Liver (tissue), 8 donors: ENCODE measurements at regions not wholly inside any gene's neighbourhood (a gene's known extent, or its start where the extent isn't known, plus 50 kb on each side); places are given as distances from the start of the nearest gene placed in this dataset.

ENCODE experiments used
- DNase-seq: peaks from one replicate; pipeline ENCODE4 v3.0.0-alpha.2; 2017; ENCODE audit warnings: low spot score
- H3K27ac ChIP-seq, 2 donors: one replicate each; pipeline ENCODE4 v1.7.0; 2013; ENCODE audit warnings: inconsistent platforms in 2 of 2, low read length in 2 of 2, control low read depth in 1 of 2, low read depth in 1 of 2, mild to moderate bottlenecking in 1 of 2
- H3K27me3 ChIP-seq, 4 donors: one replicate each; pipeline versions ENCODE4 v1.6.1 to v1.7.0; 2013; ENCODE audit warnings: low read length in 3 of 4, inconsistent platforms in 1 of 4, mild to moderate bottlenecking in 1 of 4, moderate library complexity in 1 of 4; ENCODE audit not compliant: control insufficient read depth in 4 of 4, insufficient read depth in 4 of 4
- H3K36me3 ChIP-seq, 4 donors: one replicate each; pipeline versions ENCODE4 v1.6.1 to v1.7.0; 2013; ENCODE audit warnings: low read length in 3 of 4, mild to moderate bottlenecking in 3 of 4, low read depth in 1 of 4, moderate library complexity in 1 of 4; ENCODE audit not compliant: control insufficient read depth in 4 of 4, insufficient read depth in 3 of 4
- H3K4me1 ChIP-seq, 4 donors: one replicate each; pipeline versions ENCODE4 v1.6.1 to v1.7.0; 2013; ENCODE audit warnings: low read length in 3 of 4, mild to moderate bottlenecking in 3 of 4, moderate library complexity in 1 of 4; ENCODE audit not compliant: control insufficient read depth in 4 of 4, insufficient read depth in 4 of 4
- H3K4me3 ChIP-seq, 3 donors: one replicate each; pipeline versions ENCODE4 v1.6.1 to v1.7.0; 2013; ENCODE audit warnings: low read length in 3 of 3, control low read depth in 1 of 3, low read depth in 1 of 3, mild to moderate bottlenecking in 1 of 3
- H3K9ac ChIP-seq, 2 donors: one replicate each; pipeline ENCODE4 v1.7.0; 2013; ENCODE audit warnings: low read length in 2 of 2, mild to moderate bottlenecking in 2 of 2, moderate library complexity in 2 of 2, control low read depth in 1 of 2, low read depth in 1 of 2
- H3K9me3 ChIP-seq, 4 donors: one replicate each; pipeline versions ENCODE4 v1.6.1 to v1.7.0; 2013; ENCODE audit warnings: low read length in 3 of 4; ENCODE audit not compliant: control insufficient read depth in 4 of 4
- ATF3 ChIP-seq: IDR thresholded peaks from 2 replicates; pipeline ENCODE4 v1.6.1; 2016; ENCODE audit warnings: antibody characterized with exemption
- EGR1 ChIP-seq, 2 donors: IDR thresholded peaks; 2 replicates each; pipeline ENCODE4 v1.6.1; 2016 to 2018; ENCODE audit warnings: antibody characterized with exemption in 2 of 2, low read depth in 2 of 2
- FOXA1 ChIP-seq: IDR thresholded peaks from 2 replicates; pipeline ENCODE4 v1.6.1; 2016; ENCODE audit warnings: antibody characterized with exemption
- FOXA2 ChIP-seq: IDR thresholded peaks from 2 replicates; pipeline ENCODE4 v1.6.1; 2016; ENCODE audit warnings: antibody characterized with exemption
- GABPA ChIP-seq, 2 donors: IDR thresholded peaks in 1 of 2; conservative IDR thresholded peaks in 1 of 2; 2 replicates each; pipeline ENCODE4 v1.6.1; 2016; ENCODE audit warnings: antibody characterized with exemption in 2 of 2, mild to moderate bottlenecking in 1 of 2, moderate library complexity in 1 of 2
- HNF4A ChIP-seq, 2 donors: conservative IDR thresholded peaks; 2 replicates each; pipeline ENCODE4 v1.6.1; 2016; ENCODE audit warnings: antibody characterized with exemption in 2 of 2, mild to moderate bottlenecking in 2 of 2
- HNF4G ChIP-seq: IDR thresholded peaks from 2 replicates; pipeline ENCODE4 v1.6.1; 2016; ENCODE audit warnings: antibody characterized with exemption
- JUND ChIP-seq, 2 donors: IDR thresholded peaks; 2 replicates each; pipeline ENCODE4 v1.6.1; 2016; ENCODE audit warnings: antibody characterized with exemption in 2 of 2
- MAX ChIP-seq: IDR thresholded peaks from 2 replicates; pipeline ENCODE4 v1.6.1; 2016; ENCODE audit warnings: antibody characterized with exemption
- NR2F2 ChIP-seq: IDR thresholded peaks from 2 replicates; pipeline ENCODE4 v1.6.1; 2016; ENCODE audit warnings: antibody characterized with exemption
- RAD21 ChIP-seq, 2 donors: IDR thresholded peaks; 2 replicates each; pipeline ENCODE4 v1.6.1; 2016; ENCODE audit warnings: antibody characterized with exemption in 2 of 2, mild to moderate bottlenecking in 2 of 2
- RXRA ChIP-seq, 2 donors: IDR thresholded peaks; 2 replicates each; pipeline ENCODE4 v1.6.1; 2017 to 2018; ENCODE audit warnings: antibody characterized with exemption in 2 of 2, mild to moderate bottlenecking in 1 of 2
- SP1 ChIP-seq: IDR thresholded peaks from 2 replicates; pipeline ENCODE4 v1.6.1; 2018; ENCODE audit warnings: antibody characterized with exemption, mild to moderate bottlenecking
- TAF1 ChIP-seq: conservative IDR thresholded peaks from 2 replicates; pipeline ENCODE4 v1.6.1; 2016; ENCODE audit warnings: antibody characterized with exemption, mild to moderate bottlenecking
- YY1 ChIP-seq: IDR thresholded peaks from 2 replicates; pipeline ENCODE4 v1.6.1; 2016; ENCODE audit warnings: antibody characterized with exemption, mild to moderate bottlenecking
- WGBS: extraction: QIAGEN DNeasy Blood & Tissue Kit; methylation state at CpG from one replicate; pipeline ENCODE4 v1.1.7; 2013; 5-methylcytosine and 5-hydroxymethylcytosine counted together
- TF ChIP-seq, protein P1 (sequence below): IDR thresholded peaks from 2 replicates; pipeline ENCODE4 v1.6.1; 2016; ENCODE audit warnings: antibody characterized with exemption
- TF ChIP-seq, protein P2 (sequence below): fragments of 150-350 bp; IDR thresholded peaks from 2 replicates; pipeline ENCODE4 v1.5.1; 2017; ENCODE audit warnings: improper control_type of control experiment, low read depth, low read length; ENCODE audit not compliant: missing input control
- TF ChIP-seq, protein P3 (sequence below): IDR thresholded peaks from 2 replicates; pipeline ENCODE4 v1.6.1; 2016; ENCODE audit warnings: antibody characterized with exemption, mild to moderate bottlenecking
- donor health status: healthy.
- donor health status: healthy.
- donor health status: healthy.
- donor health status: healthy.
- donor health status: healthy.

DNA sequence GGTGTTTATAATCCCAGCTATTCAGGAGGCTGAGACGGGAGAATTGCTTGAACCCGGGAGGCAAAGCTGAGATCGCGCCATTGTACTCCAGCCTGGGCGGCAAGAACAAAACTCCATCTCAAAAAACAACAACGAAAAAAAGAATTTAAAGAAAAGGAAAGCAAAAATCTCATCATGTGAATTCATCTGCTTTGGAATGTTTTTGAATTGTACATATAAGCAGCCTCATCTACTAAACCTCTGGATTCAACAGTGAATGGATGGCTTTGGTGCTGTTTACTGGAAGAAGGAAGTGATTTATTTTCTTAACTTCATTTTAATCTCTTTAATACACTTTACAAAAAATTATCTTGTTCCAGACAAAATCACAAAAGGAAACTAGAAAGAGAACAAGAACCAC, 51.8 kb upstream of the PNRC1 start:
- H3K4me1 ChIP-seq, result no peaks in the 10 kb centered on the region
- no peak for DNase-seq
- H3K27me3 ChIP-seq, result no peaks in the 10 kb centered on the region
- 97% methylated on average over 6 of the region's 6 CpGs for WGBS
- no peaks in the 10 kb centered on the region for H3K36me3 ChIP-seq
- no peak overlapping the region for H3K27ac ChIP-seq
- no peak overlapping the region for H3K4me3 ChIP-seq
- H3K9ac ChIP-seq, result no peak overlapping the region
- no peaks in the 10 kb centered on the region for H3K9me3 ChIP-seq
- no peak for TF ChIP-seq RXRA (IDR thresholded peaks at IDR 0.05)
- TF ChIP-seq NR2F2, result no peak
- TF ChIP-seq SP1, result no peak

DNA sequence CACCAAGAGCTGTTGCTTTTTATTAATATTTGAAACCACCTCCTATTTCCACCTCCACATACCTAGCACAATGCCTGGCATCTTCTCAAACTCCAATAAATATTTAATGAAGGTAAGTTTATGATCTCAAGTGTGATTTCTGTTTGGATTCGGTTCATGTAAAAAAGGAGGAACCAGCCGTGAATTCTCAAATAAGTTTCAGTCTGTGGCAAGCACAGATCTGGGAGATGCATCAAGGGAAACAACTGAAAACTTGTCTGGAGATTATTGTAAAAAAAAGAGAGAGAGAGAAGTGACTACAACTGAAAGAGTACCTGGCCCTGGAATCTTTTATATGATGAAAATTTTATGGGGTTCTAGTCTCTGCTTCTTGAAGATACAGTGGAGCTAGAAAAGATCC, 52.8 kb upstream of the PNRC1 start:
- 77% methylated on average over 2 of the region's 2 CpGs for WGBS
- Histone ChIP-seq H3K27ac (no peak overlapping the region), H3K9ac (no peak overlapping the region)

More for the DNA sequence above, 52.8 kb upstream of the PNRC1 start:
- Histone ChIP-seq H3K9me3 (no peaks in the 10 kb centered on the region), H3K36me3 (no peaks in the 10 kb centered on the region), H3K27me3 (no peaks in the 10 kb centered on the region), H3K4me3 (no peak overlapping the region), H3K4me1 (peaks cover 3 to 6% (median 5%) of the 10 kb centered on the region in 4 donors)
- no peak for TF ChIP-seq HNF4A (conservative IDR thresholded peaks at IDR 0.05)
- TF ChIP-seq RXRA (IDR thresholded peaks at IDR 0.05), result no peak
- TF ChIP-seq, protein P1, sequence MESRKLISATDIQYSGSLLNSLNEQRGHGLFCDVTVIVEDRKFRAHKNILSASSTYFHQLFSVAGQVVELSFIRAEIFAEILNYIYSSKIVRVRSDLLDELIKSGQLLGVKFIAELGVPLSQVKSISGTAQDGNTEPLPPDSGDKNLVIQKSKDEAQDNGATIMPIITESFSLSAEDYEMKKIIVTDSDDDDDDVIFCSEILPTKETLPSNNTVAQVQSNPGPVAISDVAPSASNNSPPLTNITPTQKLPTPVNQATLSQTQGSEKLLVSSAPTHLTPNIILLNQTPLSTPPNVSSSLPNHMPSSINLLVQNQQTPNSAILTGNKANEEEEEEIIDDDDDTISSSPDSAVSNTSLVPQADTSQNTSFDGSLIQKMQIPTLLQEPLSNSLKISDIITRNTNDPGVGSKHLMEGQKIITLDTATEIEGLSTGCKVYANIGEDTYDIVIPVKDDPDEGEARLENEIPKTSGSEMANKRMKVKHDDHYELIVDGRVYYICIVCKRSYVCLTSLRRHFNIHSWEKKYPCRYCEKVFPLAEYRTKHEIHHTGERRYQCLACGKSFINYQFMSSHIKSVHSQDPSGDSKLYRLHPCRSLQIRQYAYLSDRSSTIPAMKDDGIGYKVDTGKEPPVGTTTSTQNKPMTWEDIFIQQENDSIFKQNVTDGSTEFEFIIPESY, result no peak
- TF ChIP-seq TAF1, result no peak
- TF ChIP-seq FOXA2, result no peak
- no peak for TF ChIP-seq GABPA (IDR thresholded peaks at IDR 0.05 in 1 of 2, conservative IDR thresholded peaks at IDR 0.05 in 1 of 2)
- TF ChIP-seq, protein P2, sequence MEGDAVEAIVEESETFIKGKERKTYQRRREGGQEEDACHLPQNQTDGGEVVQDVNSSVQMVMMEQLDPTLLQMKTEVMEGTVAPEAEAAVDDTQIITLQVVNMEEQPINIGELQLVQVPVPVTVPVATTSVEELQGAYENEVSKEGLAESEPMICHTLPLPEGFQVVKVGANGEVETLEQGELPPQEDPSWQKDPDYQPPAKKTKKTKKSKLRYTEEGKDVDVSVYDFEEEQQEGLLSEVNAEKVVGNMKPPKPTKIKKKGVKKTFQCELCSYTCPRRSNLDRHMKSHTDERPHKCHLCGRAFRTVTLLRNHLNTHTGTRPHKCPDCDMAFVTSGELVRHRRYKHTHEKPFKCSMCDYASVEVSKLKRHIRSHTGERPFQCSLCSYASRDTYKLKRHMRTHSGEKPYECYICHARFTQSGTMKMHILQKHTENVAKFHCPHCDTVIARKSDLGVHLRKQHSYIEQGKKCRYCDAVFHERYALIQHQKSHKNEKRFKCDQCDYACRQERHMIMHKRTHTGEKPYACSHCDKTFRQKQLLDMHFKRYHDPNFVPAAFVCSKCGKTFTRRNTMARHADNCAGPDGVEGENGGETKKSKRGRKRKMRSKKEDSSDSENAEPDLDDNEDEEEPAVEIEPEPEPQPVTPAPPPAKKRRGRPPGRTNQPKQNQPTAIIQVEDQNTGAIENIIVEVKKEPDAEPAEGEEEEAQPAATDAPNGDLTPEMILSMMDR, result no peak
- no peak for TF ChIP-seq HNF4G
- TF ChIP-seq ATF3, result no peak
- no peak for TF ChIP-seq RAD21 (IDR thresholded peaks at IDR 0.05)
- no peak for TF ChIP-seq FOXA1
- no peak for TF ChIP-seq EGR1 (IDR thresholded peaks at IDR 0.05; ENCODE audit: low read depth in 2 of 2)
- TF ChIP-seq JUND (IDR thresholded peaks at IDR 0.05), result no peak
- TF ChIP-seq MAX, result no peak
- TF ChIP-seq, protein P3, sequence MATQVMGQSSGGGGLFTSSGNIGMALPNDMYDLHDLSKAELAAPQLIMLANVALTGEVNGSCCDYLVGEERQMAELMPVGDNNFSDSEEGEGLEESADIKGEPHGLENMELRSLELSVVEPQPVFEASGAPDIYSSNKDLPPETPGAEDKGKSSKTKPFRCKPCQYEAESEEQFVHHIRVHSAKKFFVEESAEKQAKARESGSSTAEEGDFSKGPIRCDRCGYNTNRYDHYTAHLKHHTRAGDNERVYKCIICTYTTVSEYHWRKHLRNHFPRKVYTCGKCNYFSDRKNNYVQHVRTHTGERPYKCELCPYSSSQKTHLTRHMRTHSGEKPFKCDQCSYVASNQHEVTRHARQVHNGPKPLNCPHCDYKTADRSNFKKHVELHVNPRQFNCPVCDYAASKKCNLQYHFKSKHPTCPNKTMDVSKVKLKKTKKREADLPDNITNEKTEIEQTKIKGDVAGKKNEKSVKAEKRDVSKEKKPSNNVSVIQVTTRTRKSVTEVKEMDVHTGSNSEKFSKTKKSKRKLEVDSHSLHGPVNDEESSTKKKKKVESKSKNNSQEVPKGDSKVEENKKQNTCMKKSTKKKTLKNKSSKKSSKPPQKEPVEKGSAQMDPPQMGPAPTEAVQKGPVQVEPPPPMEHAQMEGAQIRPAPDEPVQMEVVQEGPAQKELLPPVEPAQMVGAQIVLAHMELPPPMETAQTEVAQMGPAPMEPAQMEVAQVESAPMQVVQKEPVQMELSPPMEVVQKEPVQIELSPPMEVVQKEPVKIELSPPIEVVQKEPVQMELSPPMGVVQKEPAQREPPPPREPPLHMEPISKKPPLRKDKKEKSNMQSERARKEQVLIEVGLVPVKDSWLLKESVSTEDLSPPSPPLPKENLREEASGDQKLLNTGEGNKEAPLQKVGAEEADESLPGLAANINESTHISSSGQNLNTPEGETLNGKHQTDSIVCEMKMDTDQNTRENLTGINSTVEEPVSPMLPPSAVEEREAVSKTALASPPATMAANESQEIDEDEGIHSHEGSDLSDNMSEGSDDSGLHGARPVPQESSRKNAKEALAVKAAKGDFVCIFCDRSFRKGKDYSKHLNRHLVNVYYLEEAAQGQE, result no peak
- TF ChIP-seq NR2F2, result no peak
- TF ChIP-seq YY1, result no peak
- no peak for TF ChIP-seq SP1
- DNase-seq, result no peak
